ENCODE measurements at regions not wholly inside any gene's neighbourhood (a gene's known extent, or its start where the extent isn't known, plus 50 kb on each side); places are given as distances from the start of the nearest gene placed in this dataset.
A peak's percentile ranks its signal among the peaks of the same experiment; 100 is the strongest.

DNA sequence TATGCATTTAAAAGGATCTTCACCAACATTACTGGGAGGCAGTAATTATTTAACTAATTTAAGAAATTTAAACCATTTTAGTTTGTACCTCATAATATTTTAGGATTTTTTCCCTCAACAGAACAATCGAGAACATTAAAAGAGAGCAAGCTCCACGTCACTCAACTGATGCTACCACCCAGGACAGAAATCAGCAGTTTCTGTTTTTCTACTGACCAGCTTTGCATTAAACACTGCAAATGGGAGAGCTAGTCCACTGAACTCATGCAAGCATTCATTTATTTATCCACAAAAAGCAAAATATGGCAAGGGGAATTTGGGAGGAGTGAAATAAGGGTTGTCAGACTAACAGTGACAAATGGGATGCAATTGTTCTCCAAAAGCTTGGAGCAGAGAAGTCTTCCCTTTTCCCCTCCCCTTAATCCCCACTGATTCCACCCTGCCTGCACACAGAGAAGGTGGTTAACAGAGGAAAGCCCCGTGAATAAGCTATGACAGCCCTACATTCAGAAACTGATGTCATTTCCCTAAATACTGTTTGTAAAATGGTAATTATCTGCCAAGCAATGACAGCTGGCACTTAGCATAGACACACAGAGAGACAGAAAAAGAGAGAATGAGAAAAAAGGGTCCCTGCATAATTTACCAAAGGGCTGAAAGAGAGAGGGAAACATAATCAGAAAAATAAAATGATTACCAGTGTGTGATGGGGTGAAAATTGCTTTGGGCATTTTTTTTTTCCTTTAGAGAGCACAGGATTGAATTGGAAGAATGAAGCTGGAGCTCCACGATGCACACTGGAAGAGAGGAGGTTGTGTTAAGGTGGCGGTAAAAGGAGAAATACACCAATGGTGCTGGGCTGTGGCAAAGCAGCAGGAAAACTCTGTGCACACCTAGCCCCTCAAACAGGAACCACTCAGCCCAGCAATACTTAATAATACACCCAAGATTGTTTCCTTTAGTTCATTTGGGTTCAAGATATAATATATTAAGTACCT is 777.4 kb downstream of the TUSC7 start:
- peak; percentile 13 for DNase-seq

DNA sequence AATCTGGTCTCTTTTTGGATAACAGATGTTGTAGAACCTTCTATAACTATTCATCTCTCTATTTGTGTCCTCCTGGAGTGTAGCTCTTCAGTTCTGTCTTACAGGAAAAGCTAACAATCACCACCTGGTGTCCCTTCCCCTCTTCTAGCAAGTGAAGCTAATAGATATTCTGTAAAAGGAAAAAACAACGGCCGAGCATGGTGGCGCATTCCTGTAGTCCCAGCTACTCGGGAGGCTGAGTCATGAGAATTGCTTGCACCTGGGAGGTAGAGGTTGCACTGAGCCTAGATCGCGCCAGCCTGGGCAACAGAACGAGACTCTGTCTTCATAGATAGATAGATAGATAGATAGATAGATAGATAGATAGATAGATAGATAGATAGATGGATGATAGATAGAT is 779.4 kb downstream of the TUSC7 start:
- DNase-seq = no peak

GRCh38 chr3:117489663-117490079 is 780.1 kb downstream of the TUSC7 start:
- no peak for DNase-seq

DNA sequence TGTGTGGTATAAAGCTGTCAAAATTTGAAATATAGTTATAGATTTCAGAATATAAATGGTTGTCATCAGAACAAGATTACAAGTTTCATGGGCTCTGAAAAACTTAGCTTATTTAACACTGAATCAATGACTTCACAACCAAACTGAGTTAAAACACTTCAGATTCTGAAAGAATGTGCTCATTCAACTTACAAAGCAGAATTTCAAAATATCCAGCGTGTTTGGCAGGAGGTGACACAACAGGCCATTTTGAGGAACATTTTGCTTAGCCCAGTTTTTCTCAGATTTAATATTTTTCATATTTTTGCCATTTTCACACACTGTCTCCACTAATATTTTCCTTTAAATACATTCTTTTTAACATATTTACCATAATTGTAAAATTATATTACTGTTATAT is 781.1 kb downstream of the TUSC7 start:
- DNase-seq = no peak

- DNase-seq = no peak
Observed at GRCh38 chr3:117495620-117496019, 786.0 kb downstream of the TUSC7 start.

GRCh38 chr3:117499189-117499870 is 789.8 kb downstream of the TUSC7 start:
- no peak for DNase-seq

DNA sequence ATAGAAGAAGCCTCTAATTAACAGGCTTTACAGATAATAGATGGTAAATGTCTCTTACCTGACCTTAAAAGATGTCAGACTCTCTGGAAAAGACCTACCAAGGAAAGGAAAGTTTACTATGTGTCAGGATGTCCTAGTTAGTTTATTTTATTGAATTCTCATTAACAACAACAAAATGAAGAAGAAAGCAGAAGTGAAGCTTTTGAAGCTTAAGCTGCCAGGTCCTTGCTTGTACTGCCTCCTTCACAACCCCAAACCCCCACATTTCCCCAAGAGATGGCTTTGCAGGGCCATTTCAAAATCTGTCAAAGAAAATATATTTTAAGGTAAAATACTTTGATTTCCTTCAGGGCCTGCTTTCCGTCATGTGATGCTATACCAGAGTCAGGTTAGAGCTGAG is 798.4 kb downstream of the TUSC7 start:
- no peak for DNase-seq

- no peak for DNase-seq
Observed at GRCh38 chr3:117509858-117510257, 800.3 kb downstream of the TUSC7 start.

DNA sequence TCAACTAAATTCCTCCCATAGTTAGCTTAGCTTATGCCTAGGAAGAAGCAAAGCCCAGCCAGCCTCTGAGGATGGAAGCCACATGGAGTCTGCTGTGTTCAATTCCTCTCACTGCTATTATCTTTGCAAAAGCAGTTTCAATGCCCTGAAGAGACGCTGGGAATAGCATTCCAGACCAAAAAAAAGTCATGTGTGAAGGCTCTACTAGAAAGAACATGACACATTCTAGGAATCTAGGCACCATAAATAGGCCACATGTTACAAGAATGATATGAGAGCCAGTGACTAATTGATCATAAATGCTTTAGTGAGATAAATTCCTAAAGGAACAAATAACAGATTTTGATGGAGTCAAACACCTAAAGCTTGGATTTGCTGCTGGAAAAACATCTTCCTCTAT is 800.8 kb downstream of the TUSC7 start:
- DNase-seq = no peak

GRCh38 chr3:117512975-117513374 is 803.4 kb downstream of the TUSC7 start:
- DNase-seq = no peak

- DNase-seq = no peak
Observed at GRCh38 chr3:117515309-117515708, 805.7 kb downstream of the TUSC7 start.

DNA sequence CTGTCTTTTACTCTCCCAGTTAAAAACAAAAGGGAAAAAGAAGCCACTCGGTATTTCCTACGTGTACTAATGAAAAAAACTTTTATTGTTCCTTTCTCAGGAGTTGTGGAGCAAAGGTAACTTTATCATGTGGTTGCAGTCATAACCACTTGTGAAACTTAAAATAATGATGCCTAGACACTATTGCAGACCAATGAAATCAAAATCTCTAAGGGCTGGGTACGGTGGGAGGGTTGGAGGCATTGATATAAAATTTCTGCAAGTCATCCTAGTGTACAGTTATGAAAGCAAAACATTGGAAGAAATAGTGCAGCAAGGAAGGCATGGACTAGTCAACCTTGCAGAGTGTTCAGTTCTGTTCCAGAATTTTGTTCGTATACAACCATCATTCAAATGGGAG is 808.8 kb downstream of the TUSC7 start:
- DNase-seq = no peak

GRCh38 chr3:117519776-117520175 is 810.2 kb downstream of the TUSC7 start:
- no peak for DNase-seq

DNA sequence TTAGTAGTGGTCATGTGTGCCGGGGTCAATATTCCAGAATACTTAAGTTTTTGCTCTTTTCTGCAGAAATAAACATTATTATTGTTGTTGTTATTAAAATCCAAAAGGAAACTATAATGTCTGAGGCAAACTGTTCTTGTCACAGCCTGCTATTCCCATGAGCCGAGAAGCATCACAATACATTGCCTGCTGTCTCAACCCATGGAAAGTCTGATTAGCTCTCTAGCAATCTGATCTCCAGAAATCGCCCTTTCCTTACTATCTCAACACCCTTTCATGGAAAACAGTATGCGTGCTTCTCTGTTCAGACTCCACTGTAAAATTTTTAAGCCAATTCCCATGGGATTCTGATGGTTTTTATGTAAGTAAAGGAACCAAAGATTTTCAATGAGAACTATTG is 811.0 kb downstream of the TUSC7 start:
- DNase-seq = no peak

- DNase-seq = no peak
Observed at GRCh38 chr3:117523418-117523817, 813.8 kb downstream of the TUSC7 start.

DNA sequence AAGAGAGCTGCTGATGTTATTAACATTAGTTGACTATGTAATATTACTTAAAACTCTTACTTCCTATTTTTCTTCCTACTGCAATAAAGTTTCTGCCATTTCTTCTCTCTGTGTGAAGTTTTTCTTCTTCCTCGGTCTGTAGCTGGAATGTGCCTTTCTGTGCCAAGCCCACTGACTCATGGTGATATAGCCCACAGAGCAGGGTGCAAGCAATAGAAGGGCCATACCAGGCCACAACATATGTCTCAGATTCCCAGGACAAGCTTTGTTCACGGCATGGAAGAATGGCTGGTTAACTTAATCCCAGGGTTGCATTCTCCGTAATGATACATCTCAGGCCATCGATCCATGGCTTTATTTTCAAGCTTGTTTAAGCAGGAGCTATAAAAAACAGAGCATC is 815.3 kb downstream of the TUSC7 start:
- DNase-seq = no peak

DNA sequence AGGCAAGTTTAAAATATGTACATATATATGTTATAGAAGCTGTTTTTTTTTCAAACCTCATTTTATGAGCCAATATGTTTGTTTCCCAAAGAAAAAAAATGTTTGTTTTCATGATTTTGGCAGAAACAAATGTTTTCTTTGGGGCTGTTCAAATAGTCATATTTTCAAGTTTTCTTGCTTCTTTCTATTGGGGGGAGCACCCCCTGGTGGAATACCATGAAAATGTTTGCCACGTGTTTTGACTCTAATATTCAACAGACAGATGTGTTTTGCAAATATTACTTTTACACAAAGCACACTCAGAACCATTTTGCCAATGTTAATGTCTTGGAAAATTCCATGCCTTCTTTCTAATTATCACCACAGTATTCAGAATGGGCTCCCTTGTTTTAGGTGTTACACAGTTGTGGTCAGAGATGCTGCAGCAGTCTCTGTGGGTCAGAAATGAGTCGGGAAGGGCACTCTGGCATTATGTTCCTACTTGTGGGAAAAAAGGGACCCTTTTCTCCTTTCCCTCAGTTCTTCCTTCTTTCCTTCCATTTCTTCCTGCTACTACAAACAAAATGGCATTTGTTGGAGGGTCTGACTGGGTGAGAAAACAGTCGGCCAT is 817.0 kb downstream of the TUSC7 start:
- DNase-seq = no peak

DNA sequence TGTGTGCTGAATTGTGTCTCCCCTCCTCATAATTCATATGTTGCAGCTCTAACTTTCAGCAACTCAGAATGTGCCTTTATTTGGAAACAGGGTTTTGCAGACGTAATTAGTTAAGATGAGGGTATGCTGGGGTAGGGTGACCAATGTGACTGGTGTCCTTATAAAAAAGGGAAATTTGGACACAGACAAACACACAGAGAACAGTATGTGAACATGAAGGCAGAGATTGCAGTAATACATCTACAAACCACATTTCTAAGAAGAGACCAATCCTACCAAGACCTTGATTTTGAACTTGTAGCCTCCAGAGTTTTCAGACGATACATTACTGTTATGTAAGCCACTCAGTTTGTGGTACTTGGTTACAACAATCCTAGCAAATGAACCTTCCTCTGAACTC is 817.8 kb downstream of the TUSC7 start:
- DNase-seq = no peak

DNA sequence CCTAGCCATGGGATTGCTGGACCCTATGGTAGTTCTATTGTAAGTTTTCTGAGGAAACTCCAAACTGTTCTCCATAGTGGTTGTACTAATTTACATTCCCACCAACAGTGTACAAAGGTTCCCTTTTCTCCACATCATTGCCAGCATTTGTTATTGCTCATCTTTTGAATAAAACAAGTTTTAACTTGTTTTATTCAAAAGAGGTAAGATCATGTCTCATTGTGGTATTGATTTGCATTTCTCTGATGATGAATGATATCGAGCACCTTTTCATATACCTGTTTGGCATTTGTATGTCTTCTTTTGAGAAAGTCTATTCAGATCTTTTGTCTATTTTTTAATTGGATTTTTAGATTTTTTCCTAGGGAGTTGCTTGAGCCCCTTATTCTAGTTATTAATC is 819.1 kb downstream of the TUSC7 start:
- no peak for DNase-seq

- no peak for DNase-seq
Observed at GRCh38 chr3:117531078-117531767, 821.6 kb downstream of the TUSC7 start.

DNA sequence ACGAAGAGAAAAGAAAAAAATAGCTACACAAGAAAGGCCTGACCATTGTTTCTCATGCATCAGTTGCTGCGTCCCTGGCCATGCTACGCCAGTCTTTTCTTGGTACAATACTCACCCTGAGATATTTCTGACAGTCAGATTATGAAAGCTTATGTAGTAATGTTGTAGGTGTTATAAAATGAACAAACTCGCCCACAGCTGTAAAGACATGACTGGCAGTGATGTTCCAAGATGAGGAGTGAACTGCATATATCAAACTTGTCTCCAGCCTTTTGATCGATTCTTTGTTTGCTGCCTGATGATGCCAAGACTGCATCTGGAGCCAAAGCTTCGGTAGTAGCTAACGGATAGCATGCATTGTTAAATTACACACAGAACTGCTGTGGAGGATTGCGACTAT is 822.7 kb downstream of the TUSC7 start:
- DNase-seq = no peak

DNA sequence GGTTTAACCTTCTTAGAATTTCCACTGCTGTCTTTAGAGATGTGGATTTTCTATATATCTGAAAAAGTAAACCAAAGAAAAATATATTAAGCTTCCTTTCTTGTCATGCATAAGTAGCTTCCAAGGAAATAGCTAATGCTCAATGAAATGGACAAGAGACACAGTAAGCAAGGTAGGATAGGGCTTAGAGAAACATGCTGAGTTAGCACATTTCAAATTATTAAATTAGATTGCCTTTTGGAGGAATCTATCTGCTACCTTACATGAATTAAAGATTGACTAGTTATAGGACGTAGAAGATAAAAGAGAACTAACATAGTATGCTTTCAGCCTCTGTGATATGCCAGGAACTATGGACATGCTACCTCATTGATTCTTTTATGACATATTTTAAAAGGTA is 824.6 kb downstream of the TUSC7 start:
- DNase-seq = no peak

DNA sequence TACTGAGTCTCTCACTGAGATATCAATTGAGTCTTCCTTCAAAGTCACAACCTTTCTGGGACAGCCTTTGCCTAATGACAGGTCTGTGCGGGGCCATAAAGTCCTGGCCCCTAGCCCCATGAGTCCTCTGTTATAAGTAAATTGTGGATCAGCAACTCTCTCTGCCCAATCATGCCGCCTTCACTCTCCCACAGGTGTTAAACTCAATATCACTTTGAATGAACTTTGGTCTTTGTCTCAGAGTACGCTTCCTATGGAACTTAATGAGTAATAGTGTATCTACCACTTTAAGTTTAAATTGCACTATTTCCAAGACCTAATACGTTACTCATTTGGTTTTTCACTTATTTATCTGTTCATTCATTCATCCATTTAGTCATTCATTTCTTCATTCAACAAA is 826.4 kb downstream of the TUSC7 start:
- no peak for DNase-seq
